Jurkat, Clone E6-1 (cell line): ENCODE measurements at regions not wholly inside any gene's neighbourhood (a gene's known extent, or its start where the extent isn't known, plus 50 kb on each side); places are given as distances from the start of the nearest gene placed in this dataset.
"Not testable (repeated sequence)": the region's sequence is repeated elsewhere in the genome, so short reads cannot be mapped to it uniquely, and the experiment has no call there.

Source experiments
- DNase-seq: peaks from one replicate; pipeline ENCODE4 v3.0.0-alpha.2; 2011; ENCODE audit warnings: low read depth, low spot score
- H3K4me3 ChIP-seq: 2 replicates; pipeline ENCODE4 v1.5.1; 2011; ENCODE audit warnings: mild to moderate bottlenecking, low read length, control low read depth, moderate library complexity

GRCh38 chr5:12743582-12743981 lies 839.3 kb upstream of the CTNND2 start:
- DNase-seq, result no peak

GRCh38 chr5:12730354-12730753 lies 826.1 kb upstream of the CTNND2 start:
- H3K4me3 ChIP-seq, result no peak overlapping the region
- DNase-seq, result no peak

More at GRCh38 chr5:12743582-12743981, 839.3 kb upstream of the CTNND2 start:
- H3K4me3 ChIP-seq, result no peak overlapping the region

- no peak overlapping the region for H3K4me3 ChIP-seq
- DNase-seq, result no peak
Measured at GRCh38 chr5:12716664-12717063, 812.4 kb upstream of the CTNND2 start.

- no peak overlapping the region for H3K4me3 ChIP-seq
Measured at GRCh38 chr5:12707560-12707959, 803.3 kb upstream of the CTNND2 start.

GRCh38 chr5:12704955-12705354 lies 800.7 kb upstream of the CTNND2 start:
- no peak overlapping the region for H3K4me3 ChIP-seq
- DNase-seq, result peak; percentile 3

More at GRCh38 chr5:12707560-12707959, 803.3 kb upstream of the CTNND2 start:
- DNase-seq, result no peak

- H3K4me3 ChIP-seq, result no peak overlapping the region
- no peak for DNase-seq
Measured at GRCh38 chr5:12703254-12703653, 799.0 kb upstream of the CTNND2 start.

GRCh38 chr5:12695651-12696050 lies 791.4 kb upstream of the CTNND2 start:
- DNase-seq, result no peak
- H3K4me3 ChIP-seq, result no peak overlapping the region

GRCh38 chr5:12691330-12691729 lies 787.1 kb upstream of the CTNND2 start:
- no peak for DNase-seq
- no peak overlapping the region for H3K4me3 ChIP-seq

- no peak overlapping the region for H3K4me3 ChIP-seq
- DNase-seq, result no peak
Measured at GRCh38 chr5:12690361-12690760, 786.1 kb upstream of the CTNND2 start.

GRCh38 chr5:12683249-12683648 lies 779.0 kb upstream of the CTNND2 start:
- H3K4me3 ChIP-seq, result no peak overlapping the region
- DNase-seq, result no peak

- H3K4me3 ChIP-seq, result no peak overlapping the region
- no peak for DNase-seq
Measured at GRCh38 chr5:12679731-12680130, 775.5 kb upstream of the CTNND2 start.

- no peak overlapping the region for H3K4me3 ChIP-seq
- no peak for DNase-seq
Measured at GRCh38 chr5:12675959-12676358, 771.7 kb upstream of the CTNND2 start.

- DNase-seq, result no peak
- H3K4me3 ChIP-seq, result no peak overlapping the region
Measured at GRCh38 chr5:12672141-12672540, 767.9 kb upstream of the CTNND2 start.

GRCh38 chr5:12669326-12669725 lies 765.1 kb upstream of the CTNND2 start:
- H3K4me3 ChIP-seq, result no peak overlapping the region
- DNase-seq, result no peak

GRCh38 chr5:12668564-12668963 lies 764.3 kb upstream of the CTNND2 start:
- no peak for DNase-seq
- no peak overlapping the region for H3K4me3 ChIP-seq

- DNase-seq, H3K4me3 ChIP-seq: not testable (repeated sequence)
Measured at GRCh38 chr5:12667818-12668217, 763.6 kb upstream of the CTNND2 start.

- H3K4me3 ChIP-seq, DNase-seq: not testable (repeated sequence)
Measured at GRCh38 chr5:12665772-12666171, 761.5 kb upstream of the CTNND2 start.

- H3K4me3 ChIP-seq, result no peak overlapping the region
Measured at GRCh38 chr5:12662545-12663314, 758.5 kb upstream of the CTNND2 start.

GRCh38 chr5:12661617-12662370 lies 757.5 kb upstream of the CTNND2 start:
- no peak overlapping the region for H3K4me3 ChIP-seq

More at GRCh38 chr5:12662545-12663314, 758.5 kb upstream of the CTNND2 start:
- DNase-seq, result no peak

More at GRCh38 chr5:12661617-12662370, 757.5 kb upstream of the CTNND2 start:
- DNase-seq, result no peak
